HFF-Myc (cell line): ENCODE measurements at regions not wholly inside any gene's neighbourhood (a gene's known extent, or its start where the extent isn't known, plus 50 kb on each side); places are given as distances from the start of the nearest gene placed in this dataset.
A peak's percentile ranks its signal among the peaks of the same experiment; 100 is the strongest.

Experiments used
- DNase-seq: peaks from one replicate; pipeline ENCODE4 v3.0.0-alpha.2; 2011; ENCODE audit warnings: low read depth; ENCODE audit errors: extremely low read depth
- H3K4me3 ChIP-seq: replicated peaks from 2 replicates; pipeline ENCODE4 v1.5.1; 2011; ENCODE audit warnings: low read depth, mild to moderate bottlenecking, control low read depth, low read length
- TF ChIP-seq, protein P1 (sequence below): IDR thresholded peaks from 2 replicates; pipeline ENCODE4 v1.5.1; 2012; ENCODE audit warnings: mild to moderate bottlenecking, low read depth, low read length, control low read depth; ENCODE audit errors: missing control alignments

DNA sequence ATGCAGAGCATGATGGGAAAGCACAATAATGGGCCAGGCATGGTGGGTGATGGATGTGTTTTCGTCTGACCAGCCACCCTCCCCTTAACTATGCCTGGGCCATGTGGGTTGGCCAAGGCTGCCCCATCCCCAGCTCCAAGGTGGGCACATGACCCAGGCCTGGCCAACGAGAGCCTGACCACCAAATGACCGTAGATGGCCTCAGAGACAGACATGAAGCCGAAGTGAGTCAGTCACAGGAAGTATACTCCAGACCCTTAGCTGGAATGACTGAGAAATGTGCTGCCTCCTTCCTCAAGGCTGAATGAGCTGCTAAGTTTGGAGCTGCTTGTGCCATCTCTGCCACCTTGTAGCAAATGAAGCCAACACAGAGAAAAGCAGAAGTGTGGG is 233.6 kb downstream of the BCL11B start:
- TF ChIP-seq, protein P1, sequence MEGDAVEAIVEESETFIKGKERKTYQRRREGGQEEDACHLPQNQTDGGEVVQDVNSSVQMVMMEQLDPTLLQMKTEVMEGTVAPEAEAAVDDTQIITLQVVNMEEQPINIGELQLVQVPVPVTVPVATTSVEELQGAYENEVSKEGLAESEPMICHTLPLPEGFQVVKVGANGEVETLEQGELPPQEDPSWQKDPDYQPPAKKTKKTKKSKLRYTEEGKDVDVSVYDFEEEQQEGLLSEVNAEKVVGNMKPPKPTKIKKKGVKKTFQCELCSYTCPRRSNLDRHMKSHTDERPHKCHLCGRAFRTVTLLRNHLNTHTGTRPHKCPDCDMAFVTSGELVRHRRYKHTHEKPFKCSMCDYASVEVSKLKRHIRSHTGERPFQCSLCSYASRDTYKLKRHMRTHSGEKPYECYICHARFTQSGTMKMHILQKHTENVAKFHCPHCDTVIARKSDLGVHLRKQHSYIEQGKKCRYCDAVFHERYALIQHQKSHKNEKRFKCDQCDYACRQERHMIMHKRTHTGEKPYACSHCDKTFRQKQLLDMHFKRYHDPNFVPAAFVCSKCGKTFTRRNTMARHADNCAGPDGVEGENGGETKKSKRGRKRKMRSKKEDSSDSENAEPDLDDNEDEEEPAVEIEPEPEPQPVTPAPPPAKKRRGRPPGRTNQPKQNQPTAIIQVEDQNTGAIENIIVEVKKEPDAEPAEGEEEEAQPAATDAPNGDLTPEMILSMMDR, result no peak
- H3K4me3 ChIP-seq, result no peak overlapping the region
- DNase-seq, result peak; percentile 7

DNA sequence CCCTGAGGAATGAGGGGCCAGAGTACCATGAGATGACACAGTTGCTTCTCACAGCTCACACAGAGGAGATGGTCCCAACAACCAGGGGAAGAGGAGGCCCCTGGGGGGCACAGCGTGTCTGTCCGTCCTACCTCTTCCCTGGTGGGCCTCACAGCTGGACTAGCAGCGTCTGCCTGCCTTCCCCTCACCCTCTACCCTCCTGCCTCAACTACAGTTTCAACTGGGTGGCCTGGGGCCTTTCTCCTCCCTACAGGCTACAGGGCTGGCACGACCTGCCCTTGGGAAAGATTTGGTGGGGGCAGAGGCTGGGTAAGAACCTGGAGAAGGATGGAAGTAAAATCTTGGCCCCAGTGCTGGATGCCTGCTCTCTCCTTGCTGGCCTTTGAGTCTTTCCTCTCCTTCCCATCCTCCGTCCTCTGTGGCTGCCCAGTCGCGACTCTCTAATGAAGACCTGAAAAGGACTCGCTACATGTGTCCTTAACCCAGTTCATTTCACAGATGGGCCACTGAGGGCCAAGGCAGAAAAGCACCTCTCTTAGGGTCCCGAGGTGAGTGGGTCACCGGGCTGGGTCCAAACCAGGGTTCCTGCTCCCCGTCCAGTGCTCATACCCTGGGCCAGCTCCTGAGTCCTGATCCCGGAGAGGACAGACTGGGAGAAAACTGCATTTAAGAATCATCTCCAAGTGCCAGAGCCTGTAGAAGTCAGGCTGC is 232.5 kb downstream of the BCL11B start:
- no peak for DNase-seq
- H3K4me3 ChIP-seq, result no peak overlapping the region
- TF ChIP-seq, protein P1, result no peak

DNA sequence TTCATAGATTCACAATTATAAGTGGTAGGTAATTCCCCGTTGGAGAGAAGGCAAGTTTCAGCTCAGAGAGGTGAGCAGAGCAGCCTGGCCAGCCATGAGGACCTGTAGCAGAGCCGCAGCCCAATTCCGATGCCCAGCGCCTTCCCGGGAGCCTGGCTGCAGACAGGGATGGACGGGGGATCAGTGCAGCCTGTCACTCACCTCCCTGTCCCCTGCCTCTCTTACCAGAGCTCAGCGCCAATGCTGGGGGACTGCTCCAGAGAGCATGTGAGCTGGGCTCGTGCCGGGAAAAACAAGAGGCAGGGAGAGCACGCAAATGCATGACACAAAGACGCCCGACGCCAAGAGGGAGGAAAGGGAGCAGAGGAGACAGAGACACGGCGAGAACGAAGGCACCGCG is 231.9 kb downstream of the BCL11B start:
- TF ChIP-seq, protein P1, result no peak
- no peak overlapping the region for H3K4me3 ChIP-seq
- DNase-seq, result no peak

- DNase-seq, result no peak
- TF ChIP-seq, protein P1, result no peak
- no peak overlapping the region for H3K4me3 ChIP-seq
Measured at GRCh38 chr14:99040711-99041110, 231.3 kb downstream of the BCL11B start.

DNA sequence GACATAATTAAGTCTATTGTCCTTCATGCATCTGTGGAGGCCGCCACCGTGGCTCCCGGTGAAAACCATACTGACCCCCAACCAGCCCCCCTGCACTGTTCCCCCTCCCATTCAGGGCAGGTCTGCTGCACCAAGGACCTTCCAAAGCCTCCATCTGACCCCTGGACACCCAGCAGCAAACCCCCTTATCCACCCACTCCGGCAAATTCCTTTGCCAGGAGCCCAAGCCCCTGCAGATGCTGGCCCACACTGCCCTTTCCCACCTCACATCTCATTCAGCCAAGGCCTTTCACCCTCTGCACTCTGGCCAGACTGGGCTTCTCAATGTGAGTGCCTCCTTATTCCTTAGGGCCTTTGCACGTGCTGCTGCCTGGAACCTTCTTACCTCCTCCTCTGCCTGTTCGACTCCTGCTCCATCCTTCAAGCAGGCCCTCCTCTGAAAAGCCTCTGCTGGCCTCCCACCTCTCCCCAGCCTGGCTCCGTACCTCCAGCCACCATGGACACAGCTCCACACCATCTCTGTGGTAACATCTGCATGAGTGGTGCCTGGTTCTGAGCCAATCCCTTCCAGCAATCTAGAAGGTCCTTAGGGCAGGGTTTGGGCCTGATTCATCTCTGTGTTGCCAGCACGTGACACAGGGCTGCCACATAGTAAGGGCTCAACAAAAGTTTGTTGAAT is 230.7 kb downstream of the BCL11B start:
- DNase-seq, result no peak
- TF ChIP-seq, protein P1, result no peak
- H3K4me3 ChIP-seq, result no peak overlapping the region

DNA sequence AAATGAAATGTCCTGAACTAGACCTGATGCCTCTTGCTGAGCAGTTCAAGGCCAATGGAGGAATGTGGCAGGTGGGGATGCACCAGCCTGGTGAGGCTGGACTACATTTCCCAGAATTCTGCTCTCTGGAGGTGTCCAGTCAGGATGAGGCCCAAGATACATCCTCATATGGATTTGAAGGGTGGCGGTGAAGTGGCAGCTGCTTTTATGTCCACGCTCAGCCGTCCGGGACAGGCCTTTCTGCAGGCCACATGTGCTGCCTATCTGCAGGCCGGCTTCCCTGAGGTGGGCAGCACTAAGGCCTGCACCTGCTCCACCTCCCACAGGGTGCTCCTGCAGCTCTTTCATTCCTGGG is 230.2 kb downstream of the BCL11B start:
- TF ChIP-seq, protein P1, result no peak
- no peak overlapping the region for H3K4me3 ChIP-seq
- no peak for DNase-seq
